Fibroblast of mammary gland (primary cell): ENCODE measurements at regions not wholly inside any gene's neighbourhood (a gene's known extent, or its start where the extent isn't known, plus 50 kb on each side); places are given as distances from the start of the nearest gene placed in this dataset.

Experiments used
- DNase-seq: peaks from one replicate; pipeline ENCODE4 v3.0.0-alpha.2; 2010; ENCODE audit warnings: low read depth
- H3K4me3 ChIP-seq: 2 replicates; pipeline ENCODE4 v1.5.1; 2011; ENCODE audit warnings: low read depth, mild to moderate bottlenecking, low read length, moderate library complexity; ENCODE audit not compliant: control insufficient read depth
- TF ChIP-seq, protein P1 (sequence below): conservative IDR thresholded peaks from 2 replicates; pipeline ENCODE4 v1.5.1; 2011; ENCODE audit warnings: low read depth, low read length, inconsistent platforms; ENCODE audit not compliant: control insufficient read depth, insufficient read depth

DNA sequence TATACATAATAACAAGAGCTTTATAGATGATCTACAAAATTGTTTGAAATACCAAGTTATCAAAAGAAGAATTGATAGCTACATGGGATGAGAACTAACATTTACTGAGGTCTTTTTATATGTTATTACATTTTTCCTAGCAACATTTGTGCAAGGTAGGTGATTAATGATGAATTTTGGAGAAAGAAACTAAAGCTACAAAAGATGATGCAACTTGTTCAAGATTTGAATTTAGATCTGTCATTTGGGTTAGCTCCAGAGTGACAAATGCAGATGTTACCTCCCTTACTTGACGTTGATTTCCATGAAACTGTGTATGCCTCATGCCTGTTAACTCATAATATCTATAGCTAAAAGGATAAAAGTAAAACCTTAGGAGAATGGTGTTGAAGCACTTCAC lies 84.5 kb upstream of the EYA4 start:
- H3K4me3 ChIP-seq, result no peak overlapping the region
- TF ChIP-seq, protein P1, sequence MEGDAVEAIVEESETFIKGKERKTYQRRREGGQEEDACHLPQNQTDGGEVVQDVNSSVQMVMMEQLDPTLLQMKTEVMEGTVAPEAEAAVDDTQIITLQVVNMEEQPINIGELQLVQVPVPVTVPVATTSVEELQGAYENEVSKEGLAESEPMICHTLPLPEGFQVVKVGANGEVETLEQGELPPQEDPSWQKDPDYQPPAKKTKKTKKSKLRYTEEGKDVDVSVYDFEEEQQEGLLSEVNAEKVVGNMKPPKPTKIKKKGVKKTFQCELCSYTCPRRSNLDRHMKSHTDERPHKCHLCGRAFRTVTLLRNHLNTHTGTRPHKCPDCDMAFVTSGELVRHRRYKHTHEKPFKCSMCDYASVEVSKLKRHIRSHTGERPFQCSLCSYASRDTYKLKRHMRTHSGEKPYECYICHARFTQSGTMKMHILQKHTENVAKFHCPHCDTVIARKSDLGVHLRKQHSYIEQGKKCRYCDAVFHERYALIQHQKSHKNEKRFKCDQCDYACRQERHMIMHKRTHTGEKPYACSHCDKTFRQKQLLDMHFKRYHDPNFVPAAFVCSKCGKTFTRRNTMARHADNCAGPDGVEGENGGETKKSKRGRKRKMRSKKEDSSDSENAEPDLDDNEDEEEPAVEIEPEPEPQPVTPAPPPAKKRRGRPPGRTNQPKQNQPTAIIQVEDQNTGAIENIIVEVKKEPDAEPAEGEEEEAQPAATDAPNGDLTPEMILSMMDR, result no peak
- no peak for DNase-seq

DNA sequence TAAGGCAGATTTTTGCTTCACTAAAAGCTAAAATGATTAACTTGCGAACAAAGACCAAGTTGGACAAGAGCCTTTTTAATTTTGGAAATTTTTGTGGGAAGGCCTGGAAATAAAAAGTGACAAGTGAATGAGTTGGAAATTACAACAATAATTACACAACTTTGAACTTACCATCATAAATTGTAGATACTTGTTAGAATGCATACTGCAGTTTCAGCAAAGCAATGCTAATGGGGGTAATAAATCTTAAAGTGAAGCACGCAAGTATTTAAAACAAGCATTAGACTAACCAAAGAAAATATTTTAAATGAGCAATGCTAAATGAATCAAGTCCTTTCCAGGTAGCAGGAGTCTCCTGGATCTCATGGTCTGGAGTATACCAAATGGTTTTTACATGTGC lies 83.2 kb upstream of the EYA4 start:
- TF ChIP-seq, protein P1, result no peak
- DNase-seq, result no peak
- H3K4me3 ChIP-seq, result no peak overlapping the region

DNA sequence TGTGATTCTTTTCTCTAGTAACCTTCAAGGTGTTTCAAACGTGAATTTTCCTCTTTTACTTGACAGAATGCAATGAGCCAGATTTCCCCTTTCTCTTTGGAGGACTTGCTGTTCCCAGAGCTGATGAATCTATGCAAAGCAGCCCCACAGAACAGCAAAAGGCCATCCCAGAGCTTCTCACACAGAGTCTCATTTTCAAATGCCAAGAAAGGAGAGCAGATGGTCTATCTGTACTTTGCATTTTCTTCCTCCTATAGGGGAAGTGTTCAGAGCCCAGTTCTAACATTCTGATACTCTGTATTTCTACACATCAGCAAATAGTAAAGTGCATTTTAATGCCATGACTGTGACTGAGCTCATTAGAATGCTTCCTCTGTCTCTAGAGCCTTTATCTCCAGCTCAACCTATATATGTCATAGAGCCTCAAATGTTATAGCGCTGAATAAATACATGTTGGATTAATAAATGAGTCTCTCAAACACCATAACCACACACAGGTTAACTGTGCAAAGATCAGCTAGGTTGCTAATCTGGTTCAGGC lies 81.8 kb upstream of the EYA4 start:
- TF ChIP-seq, protein P1, result no peak
- no peak for DNase-seq
- H3K4me3 ChIP-seq, result no peak overlapping the region

DNA sequence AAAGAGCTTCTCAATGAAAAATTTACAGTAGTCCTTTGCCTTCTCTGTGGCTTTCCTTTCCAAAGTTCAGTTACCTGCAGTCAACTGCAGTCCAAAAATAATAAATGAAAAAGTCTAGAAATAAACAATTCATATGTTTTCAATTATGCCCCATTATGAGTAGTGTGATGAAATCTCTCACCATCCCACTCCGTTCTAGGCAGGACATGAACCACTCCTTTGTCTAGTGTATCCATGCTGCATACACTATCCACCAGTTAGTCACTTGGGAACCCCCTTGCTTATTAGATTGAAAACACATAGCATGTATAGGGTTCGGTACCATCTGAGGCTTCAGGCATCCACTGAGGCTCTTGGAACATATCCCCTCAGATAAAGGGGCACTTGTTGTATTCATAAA lies 80.6 kb upstream of the EYA4 start:
- DNase-seq, result peak; percentile 40
- H3K4me3 ChIP-seq, result no peak overlapping the region
- TF ChIP-seq, protein P1, result no peak

DNA sequence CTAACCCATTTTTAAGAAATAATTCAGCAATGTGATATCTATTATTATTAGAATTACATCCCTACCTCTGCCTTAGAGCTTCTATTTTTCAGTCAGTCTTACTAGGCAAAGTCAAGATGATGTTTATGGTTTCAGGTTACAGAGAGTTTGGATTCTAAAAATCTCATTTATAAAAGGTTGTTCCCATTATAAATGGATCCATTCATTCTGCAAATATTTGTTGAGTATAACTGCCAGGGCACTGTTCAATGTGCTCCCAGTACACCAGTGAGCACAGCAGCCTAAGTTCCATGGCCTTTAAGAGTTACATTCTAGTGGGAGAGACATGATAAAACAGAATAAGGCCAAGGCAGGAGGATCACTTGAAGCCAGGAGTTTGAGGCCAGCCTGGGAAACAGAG lies 75.9 kb upstream of the EYA4 start:
- no peak for DNase-seq
- no peak overlapping the region for H3K4me3 ChIP-seq
- TF ChIP-seq, protein P1, result no peak

DNA sequence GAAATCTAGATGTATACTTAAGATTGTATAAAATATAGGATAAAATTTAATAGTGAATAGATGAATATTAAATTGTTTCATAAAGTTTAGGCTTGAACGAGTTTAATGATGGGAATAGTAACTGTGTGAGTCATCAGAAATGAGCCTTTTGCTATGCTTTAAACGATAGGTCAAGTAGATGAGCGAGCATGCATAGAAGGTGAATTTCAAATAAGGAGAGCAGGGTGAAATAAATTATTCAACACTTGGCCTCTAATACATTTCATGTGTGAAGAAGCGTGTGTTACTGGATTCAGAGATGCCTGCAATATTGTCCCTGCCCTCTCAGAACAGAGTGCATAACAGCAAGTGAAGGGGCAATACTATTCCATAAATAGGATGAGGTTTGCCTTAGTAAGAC lies 74.4 kb upstream of the EYA4 start:
- DNase-seq, result no peak
- no peak overlapping the region for H3K4me3 ChIP-seq
- TF ChIP-seq, protein P1, result no peak

DNA sequence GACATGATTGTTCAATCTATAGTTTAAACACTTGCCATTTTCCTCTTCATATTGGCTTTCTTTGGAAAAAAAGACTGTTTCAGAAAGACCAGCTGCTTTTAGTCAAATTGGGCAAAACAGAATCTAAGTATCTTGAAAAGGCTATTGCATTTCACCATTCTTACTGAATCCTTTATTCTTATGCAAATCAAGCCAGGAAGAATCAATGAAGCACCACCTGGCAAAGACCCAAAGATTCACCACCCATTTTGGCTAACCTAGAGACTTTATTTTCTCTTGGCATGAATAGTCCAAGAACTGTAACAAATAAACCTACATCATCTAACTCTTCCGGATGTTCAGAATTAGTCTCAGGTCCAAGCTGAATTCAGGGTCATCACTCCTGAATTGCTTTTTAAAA lies 71.3 kb upstream of the EYA4 start:
- TF ChIP-seq, protein P1, result no peak
- H3K4me3 ChIP-seq, result no peak overlapping the region
- no peak for DNase-seq
